ENCODE measurements at regions not wholly inside any gene's neighbourhood (a gene's known extent, or its start where the extent isn't known, plus 50 kb on each side); places are given as distances from the start of the nearest gene placed in this dataset.

DNA sequence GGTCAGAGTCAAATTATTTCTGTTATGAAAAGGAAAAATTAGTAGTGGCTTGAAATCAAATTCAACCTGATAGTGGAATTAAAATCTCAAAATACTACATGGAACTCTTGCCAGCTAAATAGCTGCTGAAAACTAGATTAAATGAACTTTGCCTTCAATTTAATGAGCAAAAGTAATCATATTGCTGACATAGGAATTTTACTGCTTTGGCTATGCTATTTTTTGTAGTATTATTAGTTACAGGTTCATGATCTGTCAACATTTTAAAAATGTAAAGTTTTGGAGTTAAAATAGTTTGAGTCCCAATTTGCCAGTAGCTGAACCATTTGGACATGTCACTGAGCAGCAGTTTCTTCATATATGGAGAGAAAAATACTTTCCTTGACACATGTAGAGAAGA lies 81.4 kb downstream of the RERGL start:
- DNase-seq (ENCODE audit: low read depth in 1 of 2, low spot score in 1 of 2), result no peak
- in situ Hi-C loops (cut with HindIII; ENCODE audit: low pct_unique_long_range_greater_than_20kb, low sequenced_read_pairs), result no loop called here
- no peak for TF ChIP-seq JUND (IDR thresholded peaks at IDR 0.05; ENCODE audit: low read depth)

DNA sequence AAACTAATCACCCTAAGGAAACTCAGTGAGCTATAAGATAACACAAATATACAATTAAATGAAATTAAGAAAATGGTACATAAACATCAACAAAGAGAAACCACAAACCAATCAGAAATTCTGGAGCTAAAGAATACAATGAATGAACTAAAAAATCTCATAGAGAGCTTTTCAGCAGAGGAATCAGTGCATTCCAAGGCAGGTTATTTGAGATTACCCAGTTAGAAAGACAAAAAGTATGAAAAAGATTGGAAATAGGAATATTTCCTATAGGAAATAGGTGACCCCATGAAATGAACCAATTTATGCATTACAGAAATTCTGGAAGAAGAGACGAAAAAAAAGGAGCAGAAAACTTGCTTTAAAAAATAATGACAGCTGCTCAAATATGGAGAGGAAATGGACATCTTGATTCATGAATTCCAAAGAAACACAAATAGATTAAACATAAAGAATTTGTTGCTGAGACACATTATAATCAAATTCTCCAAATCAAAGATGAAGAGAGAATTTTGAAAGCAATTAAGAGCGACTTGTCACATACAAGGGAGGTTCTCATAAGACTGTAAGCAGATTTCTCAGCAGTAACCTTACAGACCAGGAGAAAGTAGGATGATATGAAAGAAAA lies 90.7 kb downstream of the RERGL start:
- no peak for DNase-seq (ENCODE audit: low read depth in 1 of 2, low spot score in 1 of 2)
- TF ChIP-seq JUND (IDR thresholded peaks at IDR 0.05; ENCODE audit: low read depth), result no peak
- in situ Hi-C loops (cut with HindIII; ENCODE audit: low pct_unique_long_range_greater_than_20kb, low sequenced_read_pairs), result no loop called here

DNA sequence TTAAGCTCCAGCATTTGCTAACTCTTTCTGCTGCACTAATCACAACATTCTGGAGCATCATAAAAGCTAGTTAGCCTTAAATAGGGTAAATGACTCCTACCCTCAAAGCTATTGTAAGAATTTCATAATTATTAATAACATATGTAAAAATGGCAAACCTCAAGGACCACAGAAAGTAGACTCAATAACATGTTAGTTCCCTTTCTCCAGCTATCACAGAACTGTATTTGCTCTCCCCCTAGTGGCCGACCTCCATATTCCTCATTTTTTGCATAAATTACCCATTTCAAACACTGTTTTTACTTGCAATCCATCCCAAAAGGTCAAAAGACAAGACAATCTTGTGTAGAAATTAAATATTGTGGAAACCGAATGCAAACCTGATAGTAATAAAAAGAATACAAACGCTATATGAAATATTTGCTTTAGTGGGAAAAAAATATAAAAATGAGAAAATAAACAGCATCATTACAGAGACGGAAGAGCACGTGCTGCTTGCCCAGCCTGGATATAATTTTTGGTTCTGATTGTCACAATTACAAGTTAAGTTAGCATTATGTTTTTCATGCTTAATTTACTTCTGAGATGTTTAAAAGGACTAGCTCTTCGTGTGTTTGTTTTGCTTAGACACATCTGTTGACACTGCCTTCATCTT lies 97.9 kb downstream of the RERGL start:
- in situ Hi-C loops (cut with HindIII; ENCODE audit: low pct_unique_long_range_greater_than_20kb, low sequenced_read_pairs), result no loop called here
- peak in 1 of 2 experiments; percentile 64 for DNase-seq (ENCODE audit: low read depth in 1 of 2, low spot score in 1 of 2)
- TF ChIP-seq JUND (IDR thresholded peaks at IDR 0.05; ENCODE audit: low read depth), result no peak

DNA sequence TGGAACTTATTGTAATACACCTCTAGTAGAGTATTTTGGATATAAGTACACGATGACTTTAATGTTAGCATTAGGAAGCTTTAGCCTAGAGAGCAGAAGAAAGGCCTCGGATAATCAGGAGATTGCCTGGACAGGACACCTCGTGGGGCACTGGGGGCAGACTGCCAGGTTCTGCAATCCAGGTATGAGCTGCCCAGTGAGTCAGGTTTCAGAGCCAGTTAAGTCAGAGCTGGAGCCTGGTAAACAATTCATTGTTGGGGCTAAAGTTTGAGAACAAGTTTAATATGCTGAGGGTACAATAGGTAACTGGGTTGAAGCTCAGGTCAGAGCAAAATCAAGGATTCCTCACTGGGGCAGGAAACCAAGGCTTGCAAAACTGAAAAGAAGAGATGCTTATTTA lies 107.4 kb downstream of the RERGL start:
- no peak for TF ChIP-seq JUND (IDR thresholded peaks at IDR 0.05; ENCODE audit: low read depth)
- no peak for DNase-seq (ENCODE audit: low read depth in 1 of 2, low spot score in 1 of 2)
- in situ Hi-C loops (cut with HindIII; ENCODE audit: low pct_unique_long_range_greater_than_20kb, low sequenced_read_pairs), result no loop called here

DNA sequence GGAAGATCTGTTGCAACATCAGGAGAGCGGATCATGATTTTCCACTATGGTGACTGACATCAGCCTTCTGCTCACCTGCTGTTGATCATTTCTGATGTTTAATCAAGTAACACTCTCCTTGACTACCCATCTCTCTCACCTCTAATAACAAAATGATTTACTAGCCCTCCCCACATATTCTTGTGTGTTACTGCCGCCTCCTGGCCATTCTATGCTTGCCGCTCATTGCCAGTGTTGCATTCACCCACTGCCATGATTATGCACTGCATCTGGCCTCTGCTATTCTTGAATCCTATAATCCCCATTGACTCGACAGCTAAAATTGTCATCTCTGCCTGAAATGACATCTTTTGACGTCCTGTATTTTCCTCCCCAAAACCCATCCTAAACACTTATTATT lies 113.8 kb downstream of the RERGL start:
- DNase-seq (ENCODE audit: low read depth in 1 of 2, low spot score in 1 of 2), result peak in 1 of 2 experiments; percentile 13
- no peak for TF ChIP-seq JUND (IDR thresholded peaks at IDR 0.05; ENCODE audit: low read depth)
- in situ Hi-C loops (cut with HindIII; ENCODE audit: low pct_unique_long_range_greater_than_20kb, low sequenced_read_pairs), result no loop called here

DNA sequence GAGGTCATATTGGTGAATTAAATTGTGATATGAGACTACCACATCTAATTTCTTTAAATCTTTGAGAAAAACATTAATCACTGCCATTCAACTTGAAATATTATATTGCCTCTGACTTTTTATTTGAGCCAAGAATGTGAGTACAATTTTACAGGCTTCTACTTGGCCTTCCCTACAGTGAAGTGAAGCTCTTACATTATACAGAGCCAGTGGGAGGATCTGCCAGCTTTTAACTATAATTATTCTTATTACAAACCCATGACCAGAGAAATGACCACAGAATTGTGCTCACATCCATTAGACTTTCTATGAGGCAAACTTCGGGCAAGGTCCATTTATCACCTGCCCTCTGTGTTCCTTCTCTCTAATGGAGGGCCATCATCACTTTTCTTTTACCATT lies 114.2 kb downstream of the RERGL start:
- DNase-seq (ENCODE audit: low read depth in 1 of 2, low spot score in 1 of 2), result no peak
- TF ChIP-seq JUND (IDR thresholded peaks at IDR 0.05; ENCODE audit: low read depth), result no peak
- in situ Hi-C loops (cut with HindIII; ENCODE audit: low pct_unique_long_range_greater_than_20kb, low sequenced_read_pairs), result no loop called here

DNA sequence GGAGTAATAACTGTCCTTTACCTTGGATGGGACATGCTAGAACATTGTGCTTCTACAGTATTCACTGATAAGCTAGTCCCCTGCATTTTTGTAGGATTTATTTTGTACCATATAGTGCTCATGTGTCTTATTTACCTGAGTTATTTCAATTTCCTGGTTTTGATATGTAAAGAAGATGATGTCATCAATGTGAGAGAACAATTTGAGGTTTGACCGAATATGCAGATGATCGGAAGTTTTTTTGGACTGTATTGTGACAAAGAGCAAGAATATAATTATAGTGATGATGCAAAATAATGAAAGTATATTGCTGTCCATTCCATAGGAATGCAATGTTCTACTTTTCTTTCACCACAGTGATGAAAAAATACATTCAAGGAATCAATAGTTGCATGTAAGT lies 114.8 kb downstream of the RERGL start:
- in situ Hi-C loops (cut with HindIII; ENCODE audit: low pct_unique_long_range_greater_than_20kb, low sequenced_read_pairs), result no loop called here
- DNase-seq (ENCODE audit: low read depth in 1 of 2, low spot score in 1 of 2), result no peak
- no peak for TF ChIP-seq JUND (IDR thresholded peaks at IDR 0.05; ENCODE audit: low read depth)

DNA sequence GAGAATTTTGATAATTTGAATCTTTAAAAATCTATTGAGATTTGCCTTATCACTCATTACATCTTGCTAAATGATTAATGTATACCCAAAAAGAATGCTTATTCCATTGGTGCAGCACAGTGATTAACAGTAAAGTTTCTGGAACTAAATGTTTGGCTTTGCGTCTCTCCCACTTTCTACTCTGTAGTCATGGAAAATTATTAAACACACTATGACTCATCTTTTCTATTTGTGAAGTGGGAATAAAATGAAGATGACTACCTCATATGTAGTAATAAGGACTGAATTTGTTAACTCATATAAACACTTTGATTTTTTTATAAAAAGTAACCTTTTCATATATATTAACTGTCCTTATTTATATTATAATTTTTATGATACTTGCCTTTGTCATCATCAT lies 118.1 kb downstream of the RERGL start:
- in situ Hi-C loops (cut with HindIII; ENCODE audit: low pct_unique_long_range_greater_than_20kb, low sequenced_read_pairs), result no loop called here
- DNase-seq (ENCODE audit: low read depth in 1 of 2, low spot score in 1 of 2), result no peak
- TF ChIP-seq JUND (IDR thresholded peaks at IDR 0.05; ENCODE audit: low read depth), result no peak

DNA sequence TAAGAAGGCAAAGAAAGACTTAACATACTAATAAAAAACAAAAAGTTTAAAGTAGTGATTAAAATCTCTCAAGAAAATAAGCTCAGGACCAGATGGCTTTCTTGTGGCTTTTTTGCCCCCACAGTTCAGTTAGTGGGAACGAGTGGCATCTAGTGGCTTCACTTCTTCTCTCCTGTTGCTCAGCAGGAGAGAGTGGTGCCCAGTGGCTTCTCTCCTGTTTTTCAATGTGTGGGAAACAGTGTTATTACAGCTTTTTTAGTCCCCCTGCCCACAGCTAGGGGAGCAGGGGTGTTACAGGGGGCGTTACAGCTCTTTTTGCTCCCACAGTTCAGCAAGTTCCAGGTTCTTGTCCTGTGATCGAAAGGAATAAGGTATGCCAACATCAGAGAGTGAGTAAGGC lies 135.2 kb downstream of the RERGL start:
- in situ Hi-C loops (cut with HindIII; ENCODE audit: low pct_unique_long_range_greater_than_20kb, low sequenced_read_pairs), result no loop called here
- peak; percentile 4 to 51 for DNase-seq (ENCODE audit: low read depth in 1 of 2, low spot score in 1 of 2)
- no peak for TF ChIP-seq JUND (IDR thresholded peaks at IDR 0.05; ENCODE audit: low read depth)

DNA sequence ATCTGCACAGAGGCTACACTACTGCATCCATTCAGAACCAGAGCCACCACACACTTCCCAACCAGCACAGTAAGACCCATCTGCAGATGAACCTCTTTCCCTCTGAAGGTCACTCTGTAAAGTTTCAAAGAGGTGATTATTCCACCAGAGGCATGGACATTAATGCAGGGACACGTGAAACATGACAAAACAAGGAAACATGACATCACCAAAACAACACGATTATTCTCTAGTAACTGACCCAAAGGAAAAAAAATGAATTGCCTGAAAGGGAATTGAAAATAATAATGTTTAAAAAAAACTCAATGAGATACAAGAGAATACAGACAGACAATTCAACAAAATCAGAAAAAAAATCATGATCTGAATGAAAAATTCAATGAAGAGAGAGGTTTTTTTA lies 139.1 kb downstream of the RERGL start:
- no peak for TF ChIP-seq JUND (IDR thresholded peaks at IDR 0.05; ENCODE audit: low read depth)
- no peak for DNase-seq (ENCODE audit: low read depth in 1 of 2, low spot score in 1 of 2)
- in situ Hi-C loops (cut with HindIII; ENCODE audit: low pct_unique_long_range_greater_than_20kb, low sequenced_read_pairs), result no loop called here

DNA sequence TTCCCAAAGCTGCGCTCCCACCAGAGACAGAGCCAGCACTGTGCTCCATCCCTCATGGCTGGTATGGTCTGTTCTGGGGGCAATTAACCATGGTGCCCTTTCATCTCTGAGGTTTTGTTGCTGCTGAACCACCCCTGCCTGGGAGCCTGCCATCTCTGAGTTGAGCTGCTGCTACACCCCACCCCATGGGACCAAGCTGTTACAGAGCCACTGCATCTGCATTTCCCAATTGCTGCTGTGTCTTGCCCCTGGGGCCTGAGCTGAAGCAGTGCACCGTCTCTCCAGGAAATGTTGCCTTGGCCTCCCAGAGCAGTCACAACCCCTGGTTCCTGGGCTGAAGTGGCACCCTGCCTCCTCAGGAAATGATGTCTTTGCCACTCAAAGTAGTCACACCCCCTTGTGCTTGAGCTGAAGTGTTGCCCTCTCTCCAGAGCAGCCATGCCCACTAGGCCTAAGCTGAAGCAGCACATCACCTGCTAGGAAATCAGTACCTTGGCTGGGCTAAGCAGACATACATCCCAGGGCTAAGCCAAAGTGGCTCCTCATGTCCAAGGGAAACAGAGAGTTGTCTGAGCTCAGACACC lies 140.3 kb downstream of the RERGL start:
- TF ChIP-seq JUND (IDR thresholded peaks at IDR 0.05; ENCODE audit: low read depth), result no peak
- no peak for DNase-seq (ENCODE audit: low read depth in 1 of 2, low spot score in 1 of 2)
- in situ Hi-C loops (cut with HindIII; ENCODE audit: low pct_unique_long_range_greater_than_20kb, low sequenced_read_pairs), result no loop called here

DNA sequence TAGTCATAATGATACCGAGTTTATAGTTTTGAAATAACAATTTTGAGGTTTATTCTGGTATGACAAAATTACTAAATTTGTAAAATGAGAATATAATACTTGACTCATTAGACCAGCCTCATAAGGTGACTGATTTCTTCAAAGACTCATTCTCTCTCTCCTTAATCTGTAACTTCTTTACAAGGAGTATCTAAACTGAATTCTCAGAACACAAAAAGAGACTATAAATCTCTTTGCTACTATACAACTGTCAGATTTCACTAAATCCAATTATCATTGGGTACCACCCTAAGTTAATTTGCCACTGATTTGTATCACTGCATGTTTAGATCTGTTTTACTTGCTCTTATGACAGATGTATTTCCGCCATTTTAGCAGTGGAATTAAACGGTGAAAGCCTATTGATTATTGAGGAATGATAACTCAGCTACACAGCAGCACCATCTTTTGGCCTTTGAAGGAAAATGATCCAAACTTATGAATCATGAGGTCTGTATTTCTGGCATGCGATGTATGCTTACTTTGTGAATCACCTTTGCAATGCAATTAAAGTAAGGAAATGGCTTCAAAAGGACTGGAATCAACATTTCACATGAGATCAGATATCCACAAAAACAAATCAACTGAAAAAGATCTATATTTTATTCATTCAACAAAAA lies 161.2 kb downstream of the RERGL start:
- in situ Hi-C loops (cut with HindIII; ENCODE audit: low pct_unique_long_range_greater_than_20kb, low sequenced_read_pairs), result no loop called here
- peak in 1 of 2 experiments; percentile 80 for DNase-seq (ENCODE audit: low read depth in 1 of 2, low spot score in 1 of 2)
- TF ChIP-seq JUND (IDR thresholded peaks at IDR 0.05; ENCODE audit: low read depth), result peak; percentile 66; the same call in 1 of the 2 replicates

DNA sequence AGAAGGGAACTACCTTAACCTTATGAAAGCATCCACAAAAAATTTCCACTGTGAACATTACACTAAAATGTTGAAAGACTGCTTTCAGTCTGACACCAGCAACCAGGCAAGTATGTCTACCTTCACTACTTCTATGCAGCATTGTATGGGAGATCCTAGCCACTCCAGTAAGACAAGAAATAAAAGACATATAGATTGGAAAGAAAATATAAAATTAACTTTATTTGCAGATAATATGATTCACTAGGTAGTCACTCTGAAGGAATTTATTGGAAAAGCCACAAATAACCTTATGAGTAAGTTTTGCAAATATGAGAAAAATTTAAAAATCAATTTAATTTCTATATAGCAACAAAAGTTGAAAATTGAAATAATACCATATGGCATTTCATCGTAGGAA lies 172.0 kb downstream of the RERGL start:
- no peak for TF ChIP-seq JUND (IDR thresholded peaks at IDR 0.05; ENCODE audit: low read depth)
- no peak for DNase-seq (ENCODE audit: low read depth in 1 of 2, low spot score in 1 of 2)
- in situ Hi-C loops (cut with HindIII; ENCODE audit: low pct_unique_long_range_greater_than_20kb, low sequenced_read_pairs), result no loop called here

Data from T47D (cell line).